ENCODE measurements at regions not wholly inside any gene's neighbourhood (a gene's known extent, or its start where the extent isn't known, plus 50 kb on each side); places are given as distances from the start of the nearest gene placed in this dataset.

- TF ChIP-seq CTCF (conservative IDR thresholded peaks at IDR 0.05; ENCODE audit: low read depth, low read length) (peak; percentile 32), MXI1 (IDR thresholded peaks at IDR 0.05; ENCODE audit: borderline replicate concordance, low read depth, low read length) (no peak), ELK1 (IDR thresholded peaks at IDR 0.05; ENCODE audit: borderline replicate concordance, low read depth, low read length) (no peak), MAFK (IDR thresholded peaks at IDR 0.05; ENCODE audit: low read depth, low read length) (no peak), POLR2A (IDR thresholded peaks at IDR 0.05; ENCODE audit: low read depth, low read length) (no peak)
Measured at GRCh38 chr6:169070506-169071176, 183.0 kb downstream of the THBS2 start.
